Renal cortex interstitium (tissue), 11 donors: ENCODE measurements at regions not wholly inside any gene's neighbourhood (a gene's known extent, or its start where the extent isn't known, plus 50 kb on each side); places are given as distances from the start of the nearest gene placed in this dataset.
A peak's percentile ranks its signal among the peaks of the same experiment; 100 is the strongest.
"Not testable (repeated sequence)": the region's sequence is repeated elsewhere in the genome, so short reads cannot be mapped to it uniquely, and the experiment has no call there.

Source experiments
- DNase-seq, 11 donors: peaks; one replicate each; pipeline ENCODE4 v3.0.0-alpha.2; 2013; ENCODE audit warnings: low read depth in 9 of 11, low spot score in 4 of 11; ENCODE audit errors: extremely low read depth in 1 of 11

GRCh38 chr13:90891329-90891728, 456.2 kb upstream of the MIR17HG start:
- no peak for DNase-seq

DNA sequence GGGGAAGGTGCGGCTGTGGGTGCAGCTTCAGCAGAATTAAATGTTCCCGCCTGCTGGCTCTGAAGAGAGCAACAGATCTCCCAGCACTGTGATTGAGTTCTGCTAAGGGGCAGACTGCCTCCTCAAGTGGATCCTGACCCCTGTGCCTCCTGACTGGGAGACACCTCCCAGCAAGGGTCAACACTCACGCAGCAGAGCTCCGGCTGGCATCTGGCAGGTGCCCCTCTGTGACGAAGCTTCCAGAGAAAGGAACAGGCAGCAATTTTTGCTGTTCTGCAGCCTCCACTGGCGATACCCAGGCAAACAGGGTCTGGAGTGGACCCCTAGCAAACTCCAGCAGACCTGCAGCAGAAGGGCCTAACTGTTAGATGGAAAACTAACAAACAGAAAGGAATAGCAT, 454.3 kb upstream of the MIR17HG start:
- not testable (repeated sequence) for DNase-seq

- no peak for DNase-seq
Measured at GRCh38 chr13:90896002-90896401, 451.5 kb upstream of the MIR17HG start.

- DNase-seq, result no peak
Measured at GRCh38 chr13:90898811-90899210, 448.7 kb upstream of the MIR17HG start.

- no peak for DNase-seq
Measured at GRCh38 chr13:90899416-90899815, 448.1 kb upstream of the MIR17HG start.

DNA sequence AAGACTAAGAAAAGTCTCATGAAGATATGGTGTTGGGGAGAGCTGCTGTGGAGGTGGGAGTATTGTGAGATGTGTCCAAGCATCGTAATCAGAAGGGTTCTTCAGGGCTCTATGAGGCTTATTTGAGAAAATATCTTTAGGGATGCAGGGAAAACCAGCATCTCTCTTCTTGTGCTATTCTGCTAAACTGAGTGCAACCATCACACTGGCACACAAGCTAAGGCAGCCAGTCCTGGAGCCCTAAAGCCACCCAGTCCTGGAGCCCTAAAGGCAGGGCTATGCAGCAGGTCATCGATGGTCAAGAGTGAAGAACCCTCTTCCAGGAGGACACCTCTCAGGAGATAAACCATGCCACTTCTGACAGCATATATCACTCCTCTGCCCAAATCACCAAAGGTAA, 445.2 kb upstream of the MIR17HG start:
- DNase-seq, result no peak

DNA sequence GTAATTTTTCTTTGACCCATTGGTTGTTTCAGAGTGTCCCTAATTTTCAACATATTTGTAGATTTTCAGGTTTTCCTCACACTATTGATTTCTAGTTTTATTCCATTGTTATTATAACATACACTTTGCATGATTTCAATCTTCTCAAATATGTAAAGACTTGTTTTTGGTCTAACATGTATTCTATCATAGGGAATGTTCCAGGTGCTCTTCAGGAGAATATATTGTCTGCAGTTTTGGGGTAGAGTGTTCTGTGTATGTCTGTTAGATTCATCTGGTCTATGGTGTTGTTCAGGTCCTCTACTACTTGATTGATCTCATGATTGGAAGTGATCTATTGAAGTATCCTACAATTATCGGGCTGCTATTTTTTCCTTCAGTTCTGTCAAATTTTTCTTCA, 440.9 kb upstream of the MIR17HG start:
- DNase-seq, result no peak

GRCh38 chr13:90908792-90909191, 438.7 kb upstream of the MIR17HG start:
- DNase-seq, result no peak

- no peak for DNase-seq
Measured at GRCh38 chr13:90910018-90910639, 437.4 kb upstream of the MIR17HG start.

GRCh38 chr13:90912247-90912646, 435.2 kb upstream of the MIR17HG start:
- DNase-seq, result no peak

GRCh38 chr13:90918536-90918935, 429.0 kb upstream of the MIR17HG start:
- DNase-seq, result no peak

GRCh38 chr13:90919153-90919552, 428.3 kb upstream of the MIR17HG start:
- DNase-seq, result no peak

- DNase-seq, result peak in 5 of 11 donors; percentile 1 to 32 (median 5)
Measured at GRCh38 chr13:90926459-90926858, 421.0 kb upstream of the MIR17HG start.

GRCh38 chr13:90928109-90928508, 419.4 kb upstream of the MIR17HG start:
- no peak for DNase-seq

GRCh38 chr13:90933097-90933826, 414.2 kb upstream of the MIR17HG start:
- DNase-seq, result no peak

DNA sequence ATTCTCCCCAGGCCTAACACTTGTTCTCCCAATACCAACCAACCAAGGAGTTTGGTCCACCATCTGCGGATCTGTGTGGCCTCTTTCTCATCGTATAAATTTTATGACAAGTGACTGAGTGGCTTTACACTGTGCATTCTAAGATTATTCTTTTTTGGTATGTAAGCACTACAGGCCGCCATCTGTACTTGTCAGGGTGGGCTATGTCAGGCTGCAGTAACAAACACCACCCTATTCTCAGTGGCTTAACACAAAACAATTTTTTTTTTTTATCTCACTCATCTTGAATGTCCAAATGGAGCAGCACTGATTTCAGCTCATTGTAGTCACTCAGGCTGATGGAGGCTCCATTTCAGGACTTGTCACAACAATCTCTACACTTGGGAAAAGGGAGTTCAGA, 412.7 kb upstream of the MIR17HG start:
- no peak for DNase-seq

DNA sequence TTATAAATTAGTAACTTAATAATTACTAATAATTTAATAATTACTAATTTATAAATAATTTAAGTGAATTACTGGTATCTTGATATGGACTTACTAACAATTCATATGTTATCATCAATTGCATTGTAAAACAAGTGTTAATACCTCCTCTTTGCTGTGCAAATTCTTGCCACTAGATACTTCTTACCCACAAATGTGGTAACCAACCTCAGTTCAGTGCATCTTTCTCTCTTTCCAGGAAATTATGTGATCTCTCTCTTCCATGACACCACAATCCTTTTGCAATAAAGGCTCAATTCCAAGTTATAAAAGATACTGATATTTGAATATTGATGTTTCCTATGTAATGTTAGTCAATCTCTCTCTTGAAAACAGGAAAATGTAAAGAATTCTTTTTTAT, 408.6 kb upstream of the MIR17HG start:
- no peak for DNase-seq

DNA sequence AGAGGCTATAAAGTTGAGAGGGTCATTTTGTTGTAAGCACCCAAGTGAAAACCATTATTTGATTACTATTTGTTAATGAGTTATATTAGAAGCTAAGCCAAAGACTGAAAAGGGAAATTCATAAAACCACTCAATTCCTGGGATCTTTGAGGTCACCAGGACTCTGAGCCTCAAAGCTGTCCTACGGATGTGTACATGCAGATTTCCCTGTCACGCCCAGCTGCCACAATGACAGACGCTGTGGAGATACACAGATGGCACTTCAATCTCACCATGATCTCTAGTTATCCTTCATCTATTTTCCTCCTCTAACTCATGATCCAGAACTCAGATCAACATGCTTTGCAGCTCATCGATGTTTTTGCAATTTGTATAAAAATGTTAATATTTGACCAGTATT, 403.5 kb upstream of the MIR17HG start:
- DNase-seq, result no peak

- not testable (repeated sequence) for DNase-seq
Measured at GRCh38 chr13:90945146-90945545, 402.3 kb upstream of the MIR17HG start.

DNA sequence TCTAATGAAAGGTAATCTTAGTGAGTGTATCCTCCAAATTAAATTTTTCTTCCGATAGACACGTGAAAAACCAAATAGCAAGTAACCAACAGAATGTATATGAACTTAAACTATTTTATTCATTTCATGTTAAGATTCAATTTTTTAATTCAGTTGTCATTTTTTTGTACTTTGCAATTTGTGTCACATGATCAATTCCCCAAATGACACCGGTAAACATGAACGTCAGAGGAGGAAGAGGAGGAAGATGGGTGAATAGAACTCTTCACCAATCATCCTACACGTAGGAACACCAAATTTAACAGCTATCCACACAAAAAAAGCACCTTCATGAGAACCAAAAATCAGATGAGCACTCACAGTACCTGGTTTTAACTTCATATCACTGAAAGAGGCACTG, 401.4 kb upstream of the MIR17HG start:
- DNase-seq, result not testable (repeated sequence)

GRCh38 chr13:90947976-90948375, 399.5 kb upstream of the MIR17HG start:
- DNase-seq, result no peak
